Nephron progenitor cell (in vitro differentiated cells): ENCODE measurements at regions not wholly inside any gene's neighbourhood (a gene's known extent, or its start where the extent isn't known, plus 50 kb on each side); places are given as distances from the start of the nearest gene placed in this dataset.

Source experiments
- DNase-seq: peaks from one replicate; pipeline ENCODE4 v3.0.0; 2021
- H3K27ac Mint-ChIP-seq: 2 replicates; pipeline ENCODE4 v1.8.0; 2021; ENCODE audit warnings: mild to moderate bottlenecking, moderate library complexity, mixed read lengths
- H3K27me3 Mint-ChIP-seq: 2 replicates; pipeline ENCODE4 v1.8.0; 2021; ENCODE audit warnings: mild to moderate bottlenecking, low read depth, mixed read lengths; ENCODE audit not compliant: poor library complexity
- H3K36me3 Mint-ChIP-seq: 2 replicates; pipeline ENCODE4 v1.8.0; 2021; ENCODE audit warnings: low read depth, mixed read lengths
- H3K4me1 Mint-ChIP-seq: 2 replicates; pipeline ENCODE4 v1.8.0; 2021; ENCODE audit warnings: mixed read lengths
- H3K4me3 Mint-ChIP-seq: 2 replicates; pipeline ENCODE4 v1.8.0; 2021; ENCODE audit warnings: mild to moderate bottlenecking, moderate library complexity, mixed read lengths
- H3K9me3 Mint-ChIP-seq: 2 replicates; pipeline ENCODE4 v1.8.0; 2021; ENCODE audit warnings: mild to moderate bottlenecking, moderate library complexity, mixed read lengths
- TF ChIP-seq, protein P1 (sequence below): fragments of 200-600 bp; sonication (generic); IDR thresholded peaks from 2 replicates; pipeline ENCODE4 v1.5.0; 2021; ENCODE audit warnings: antibody characterized with exemption

- Mint-ChIP-seq H3K27ac (no peak overlapping the region), H3K4me1 (no peaks in the 10 kb centered on the region), H3K9me3 (no peaks in the 10 kb centered on the region), H3K27me3 (no peaks in the 10 kb centered on the region), H3K4me3 (no peak overlapping the region), H3K36me3 (no peaks in the 10 kb centered on the region)
- TF ChIP-seq, protein P1, sequence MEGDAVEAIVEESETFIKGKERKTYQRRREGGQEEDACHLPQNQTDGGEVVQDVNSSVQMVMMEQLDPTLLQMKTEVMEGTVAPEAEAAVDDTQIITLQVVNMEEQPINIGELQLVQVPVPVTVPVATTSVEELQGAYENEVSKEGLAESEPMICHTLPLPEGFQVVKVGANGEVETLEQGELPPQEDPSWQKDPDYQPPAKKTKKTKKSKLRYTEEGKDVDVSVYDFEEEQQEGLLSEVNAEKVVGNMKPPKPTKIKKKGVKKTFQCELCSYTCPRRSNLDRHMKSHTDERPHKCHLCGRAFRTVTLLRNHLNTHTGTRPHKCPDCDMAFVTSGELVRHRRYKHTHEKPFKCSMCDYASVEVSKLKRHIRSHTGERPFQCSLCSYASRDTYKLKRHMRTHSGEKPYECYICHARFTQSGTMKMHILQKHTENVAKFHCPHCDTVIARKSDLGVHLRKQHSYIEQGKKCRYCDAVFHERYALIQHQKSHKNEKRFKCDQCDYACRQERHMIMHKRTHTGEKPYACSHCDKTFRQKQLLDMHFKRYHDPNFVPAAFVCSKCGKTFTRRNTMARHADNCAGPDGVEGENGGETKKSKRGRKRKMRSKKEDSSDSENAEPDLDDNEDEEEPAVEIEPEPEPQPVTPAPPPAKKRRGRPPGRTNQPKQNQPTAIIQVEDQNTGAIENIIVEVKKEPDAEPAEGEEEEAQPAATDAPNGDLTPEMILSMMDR = no peak
- no peak for DNase-seq
Observed at GRCh38 chr3:145417678-145418077, 743.3 kb downstream of the PLOD2 start.

- Mint-ChIP-seq H3K27me3 (no peaks in the 10 kb centered on the region), H3K4me1 (no peaks in the 10 kb centered on the region), H3K9me3 (no peaks in the 10 kb centered on the region), H3K27ac (no peak overlapping the region), H3K4me3 (no peak overlapping the region), H3K36me3 (no peaks in the 10 kb centered on the region)
- no peak for DNase-seq
- TF ChIP-seq, protein P1 = no peak
Observed at GRCh38 chr3:145422556-145422955, 738.4 kb downstream of the PLOD2 start.

DNA sequence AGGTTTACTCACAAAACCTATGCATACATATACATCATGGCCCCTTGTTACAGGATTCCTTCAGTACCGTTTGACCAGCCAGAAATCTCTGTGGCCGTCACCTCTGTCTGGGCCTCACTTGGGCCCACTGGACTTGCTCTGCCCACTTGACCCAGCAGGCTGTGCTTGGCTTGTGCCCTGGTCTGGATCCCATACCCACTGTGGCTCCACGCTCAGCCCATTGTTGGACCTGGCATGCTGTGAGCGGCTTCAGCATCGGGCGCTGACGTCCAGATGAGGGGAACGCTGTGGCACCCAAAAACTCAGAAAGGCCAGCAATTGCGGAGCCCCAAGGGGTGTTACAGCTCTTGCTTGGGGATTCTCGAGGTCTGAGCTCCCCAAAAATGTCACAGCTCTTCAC lies 733.6 kb downstream of the PLOD2 start:
- no peak for DNase-seq
- Mint-ChIP-seq H3K4me1 (no peaks in the 10 kb centered on the region), H3K4me3 (no peak overlapping the region), H3K27ac (no peak overlapping the region), H3K9me3 (no peaks in the 10 kb centered on the region), H3K27me3 (no peaks in the 10 kb centered on the region), H3K36me3 (no peaks in the 10 kb centered on the region)
- TF ChIP-seq, protein P1 = no peak

- Mint-ChIP-seq H3K27ac (no peak overlapping the region), H3K36me3 (no peaks in the 10 kb centered on the region), H3K4me1 (no peaks in the 10 kb centered on the region), H3K9me3 (no peaks in the 10 kb centered on the region), H3K4me3 (no peak overlapping the region), H3K27me3 (no peaks in the 10 kb centered on the region)
- no peak for DNase-seq
- TF ChIP-seq, protein P1 = no peak
Observed at GRCh38 chr3:145429546-145429945, 731.4 kb downstream of the PLOD2 start.

- no peak overlapping the region for H3K27ac Mint-ChIP-seq
- no peak overlapping the region for H3K4me3 Mint-ChIP-seq
- no peak for DNase-seq
- H3K36me3 Mint-ChIP-seq = no peaks in the 10 kb centered on the region
- H3K4me1 Mint-ChIP-seq = no peaks in the 10 kb centered on the region
- H3K9me3 Mint-ChIP-seq = no peaks in the 10 kb centered on the region
- no peaks in the 10 kb centered on the region for H3K27me3 Mint-ChIP-seq
- TF ChIP-seq, protein P1 = no peak
Observed at GRCh38 chr3:145448436-145448835, 712.5 kb downstream of the PLOD2 start.

- TF ChIP-seq, protein P1 = no peak
- no peaks in the 10 kb centered on the region for H3K27me3 Mint-ChIP-seq
- H3K4me3 Mint-ChIP-seq = no peak overlapping the region
- no peaks in the 10 kb centered on the region for H3K9me3 Mint-ChIP-seq
- H3K27ac Mint-ChIP-seq = no peak overlapping the region
- no peaks in the 10 kb centered on the region for H3K36me3 Mint-ChIP-seq
- DNase-seq = no peak
- H3K4me1 Mint-ChIP-seq = no peaks in the 10 kb centered on the region
Observed at GRCh38 chr3:145450018-145450682, 710.8 kb downstream of the PLOD2 start.
